ENCODE measurements at regions not wholly inside any gene's neighbourhood (a gene's known extent, or its start where the extent isn't known, plus 50 kb on each side); places are given as distances from the start of the nearest gene placed in this dataset.
"Not testable (repeated sequence)": the region's sequence is repeated elsewhere in the genome, so short reads cannot be mapped to it uniquely, and the experiment has no call there.

GRCh38 chr15:24435075-24435820, 240.3 kb upstream of the NPAP1 start:
- H4K91ac ChIP-seq (ENCODE audit: low read depth, low read length); H4K8ac ChIP-seq (ENCODE audit: low read depth, low read length); H3K4ac ChIP-seq (ENCODE audit: low read depth, low read length); H3K4me1 ChIP-seq (ENCODE audit: control insufficient read depth in 1 of 2, insufficient read depth in 2 of 2, low read length in 2 of 2); H2AK5ac ChIP-seq (ENCODE audit: low read length); DNase-seq; H2BK12ac ChIP-seq (ENCODE audit: low read length); H3K27me3 ChIP-seq (ENCODE audit: insufficient read depth, low read length); H3K9me3 ChIP-seq (ENCODE audit: insufficient read depth, low read depth, low read length); H3K27ac ChIP-seq (ENCODE audit: low read depth, low read length); H4K12ac ChIP-seq (ENCODE audit: low read depth, low read length); H3K4me3 ChIP-seq (ENCODE audit: low read depth, low read length); H3K18ac ChIP-seq (ENCODE audit: low read length); H2AFZ ChIP-seq (ENCODE audit: insufficient read depth, low read length, poor library complexity); H3K9ac ChIP-seq (ENCODE audit: low read length); H2BK120ac ChIP-seq (ENCODE audit: insufficient read depth, low read length, poor library complexity); H3K36me3 ChIP-seq (ENCODE audit: control insufficient read depth in 1 of 2, insufficient read depth in 2 of 2, low read length in 2 of 2); H2BK5ac ChIP-seq (ENCODE audit: low read depth, low read length, poor library complexity); H3K4me2 ChIP-seq (ENCODE audit: low read length); H3K79me1 ChIP-seq (ENCODE audit: low read length); H3K14ac ChIP-seq (ENCODE audit: low read length); H3K79me2 ChIP-seq (ENCODE audit: control insufficient read depth, insufficient read depth, low read length, poor library complexity); H3K23ac ChIP-seq (ENCODE audit: low read length): not testable (repeated sequence)
- no CpG with 5 or more reads among the region's 2 CpGs for WGBS (ENCODE audit: extremely low coverage, insufficient coverage, insufficient read length)

GRCh38 chr15:24437270-24437669, 238.3 kb upstream of the NPAP1 start:
- not testable (repeated sequence) for H3K79me1 ChIP-seq (ENCODE audit: low read length); H3K4me1 ChIP-seq (ENCODE audit: control insufficient read depth in 1 of 2, insufficient read depth in 2 of 2, low read length in 2 of 2); H3K27ac ChIP-seq (ENCODE audit: low read depth, low read length); H2AFZ ChIP-seq (ENCODE audit: insufficient read depth, low read length, poor library complexity); H2AK5ac ChIP-seq (ENCODE audit: low read length); H3K79me2 ChIP-seq (ENCODE audit: control insufficient read depth, insufficient read depth, low read length, poor library complexity); H2BK12ac ChIP-seq (ENCODE audit: low read length); H3K4ac ChIP-seq (ENCODE audit: low read depth, low read length); H2BK120ac ChIP-seq (ENCODE audit: insufficient read depth, low read length, poor library complexity); H4K8ac ChIP-seq (ENCODE audit: low read depth, low read length); H2BK5ac ChIP-seq (ENCODE audit: low read depth, low read length, poor library complexity); H3K18ac ChIP-seq (ENCODE audit: low read length); H3K9me3 ChIP-seq (ENCODE audit: insufficient read depth, low read depth, low read length); DNase-seq; H3K23ac ChIP-seq (ENCODE audit: low read length); H3K9ac ChIP-seq (ENCODE audit: low read length); H3K14ac ChIP-seq (ENCODE audit: low read length); H3K27me3 ChIP-seq (ENCODE audit: insufficient read depth, low read length); H3K36me3 ChIP-seq (ENCODE audit: control insufficient read depth in 1 of 2, insufficient read depth in 2 of 2, low read length in 2 of 2); H3K4me3 ChIP-seq (ENCODE audit: low read depth, low read length); H4K12ac ChIP-seq (ENCODE audit: low read depth, low read length); H3K4me2 ChIP-seq (ENCODE audit: low read length); H4K91ac ChIP-seq (ENCODE audit: low read depth, low read length)
- no CpG with 5 or more reads among the region's 5 CpGs for WGBS (ENCODE audit: extremely low coverage, insufficient coverage, insufficient read length)

- H3K23ac ChIP-seq (ENCODE audit: low read length); H3K79me1 ChIP-seq (ENCODE audit: low read length); H4K8ac ChIP-seq (ENCODE audit: low read depth, low read length); H3K9ac ChIP-seq (ENCODE audit: low read length); H3K27me3 ChIP-seq (ENCODE audit: insufficient read depth, low read length); DNase-seq; H4K91ac ChIP-seq (ENCODE audit: low read depth, low read length); H2BK5ac ChIP-seq (ENCODE audit: low read depth, low read length, poor library complexity); H3K27ac ChIP-seq (ENCODE audit: low read depth, low read length); H2BK12ac ChIP-seq (ENCODE audit: low read length); H3K14ac ChIP-seq (ENCODE audit: low read length); H3K18ac ChIP-seq (ENCODE audit: low read length); H2BK120ac ChIP-seq (ENCODE audit: insufficient read depth, low read length, poor library complexity); H3K9me3 ChIP-seq (ENCODE audit: insufficient read depth, low read depth, low read length); H4K12ac ChIP-seq (ENCODE audit: low read depth, low read length); H2AFZ ChIP-seq (ENCODE audit: insufficient read depth, low read length, poor library complexity); H3K36me3 ChIP-seq (ENCODE audit: control insufficient read depth in 1 of 2, insufficient read depth in 2 of 2, low read length in 2 of 2); H3K4ac ChIP-seq (ENCODE audit: low read depth, low read length); H3K79me2 ChIP-seq (ENCODE audit: control insufficient read depth, insufficient read depth, low read length, poor library complexity); H3K4me2 ChIP-seq (ENCODE audit: low read length); H3K4me1 ChIP-seq (ENCODE audit: control insufficient read depth in 1 of 2, insufficient read depth in 2 of 2, low read length in 2 of 2); H2AK5ac ChIP-seq (ENCODE audit: low read length): not testable (repeated sequence)
- no CpG with 5 or more reads among the region's 1 CpG for WGBS (ENCODE audit: extremely low coverage, insufficient coverage, insufficient read length)
- H3K4me3 ChIP-seq (ENCODE audit: low read depth, low read length): peak overlapping the region; percentile 56
Measured at GRCh38 chr15:24437735-24438134, 237.8 kb upstream of the NPAP1 start.

GRCh38 chr15:24477107-24478025, 198.2 kb upstream of the NPAP1 start:
- H3K79me1 ChIP-seq (ENCODE audit: low read length); H2BK12ac ChIP-seq (ENCODE audit: low read length); H3K9me3 ChIP-seq (ENCODE audit: insufficient read depth, low read depth, low read length); H3K9ac ChIP-seq (ENCODE audit: low read length); H3K27ac ChIP-seq (ENCODE audit: low read depth, low read length); H3K4ac ChIP-seq (ENCODE audit: low read depth, low read length); H3K79me2 ChIP-seq (ENCODE audit: control insufficient read depth, insufficient read depth, low read length, poor library complexity); H2AFZ ChIP-seq (ENCODE audit: insufficient read depth, low read length, poor library complexity); H3K4me3 ChIP-seq (ENCODE audit: low read depth, low read length); H4K91ac ChIP-seq (ENCODE audit: low read depth, low read length); H2BK5ac ChIP-seq (ENCODE audit: low read depth, low read length, poor library complexity); H3K14ac ChIP-seq (ENCODE audit: low read length); H2BK120ac ChIP-seq (ENCODE audit: insufficient read depth, low read length, poor library complexity); H3K23ac ChIP-seq (ENCODE audit: low read length); H2AK5ac ChIP-seq (ENCODE audit: low read length); H3K18ac ChIP-seq (ENCODE audit: low read length); H3K27me3 ChIP-seq (ENCODE audit: insufficient read depth, low read length); DNase-seq; H4K8ac ChIP-seq (ENCODE audit: low read depth, low read length); H3K36me3 ChIP-seq (ENCODE audit: control insufficient read depth in 1 of 2, insufficient read depth in 2 of 2, low read length in 2 of 2); H4K12ac ChIP-seq (ENCODE audit: low read depth, low read length); H3K4me1 ChIP-seq (ENCODE audit: control insufficient read depth in 1 of 2, insufficient read depth in 2 of 2, low read length in 2 of 2): not testable (repeated sequence)
- H3K4me2 ChIP-seq (ENCODE audit: low read length): peak overlapping the region; percentile 53
- no CpG with 5 or more reads among the region's 49 CpGs for WGBS (ENCODE audit: extremely low coverage, insufficient coverage, insufficient read length)
